VCaP (cell line): ENCODE measurements at regions not wholly inside any gene's neighbourhood (a gene's known extent, or its start where the extent isn't known, plus 50 kb on each side); places are given as distances from the start of the nearest gene placed in this dataset.

ENCODE experiments used
- H3K27ac ChIP-seq: fragments of 450-650 bp; 2 replicates; pipeline ENCODE4 v1.5.1; 2017
- TF ChIP-seq, protein P1 (sequence below): fragments of 450-650 bp; conservative IDR thresholded peaks from 2 replicates; pipeline ENCODE4 v1.5.1; 2017; ENCODE audit warnings: mild to moderate bottlenecking, moderate library complexity

DNA sequence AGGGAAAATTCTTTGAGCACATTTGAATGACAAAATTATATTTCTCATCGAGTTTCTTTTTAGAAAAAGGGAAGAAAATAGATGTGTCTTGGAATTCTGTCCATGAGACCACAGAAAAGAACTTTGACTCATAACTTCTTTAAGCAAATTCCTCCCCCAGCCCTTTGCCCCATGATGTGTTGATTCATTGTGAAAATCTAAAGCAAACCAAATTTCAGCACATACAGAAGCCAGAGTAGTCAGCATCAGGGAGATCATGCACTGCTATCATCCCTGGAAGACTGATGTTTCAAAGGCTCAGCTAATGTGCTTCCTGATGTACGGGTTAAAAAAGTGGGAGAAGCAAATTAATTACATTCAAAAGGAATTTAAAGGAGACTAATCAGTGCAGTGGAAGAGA, 159.7 kb downstream of the FAT3 start:
- TF ChIP-seq, protein P1, sequence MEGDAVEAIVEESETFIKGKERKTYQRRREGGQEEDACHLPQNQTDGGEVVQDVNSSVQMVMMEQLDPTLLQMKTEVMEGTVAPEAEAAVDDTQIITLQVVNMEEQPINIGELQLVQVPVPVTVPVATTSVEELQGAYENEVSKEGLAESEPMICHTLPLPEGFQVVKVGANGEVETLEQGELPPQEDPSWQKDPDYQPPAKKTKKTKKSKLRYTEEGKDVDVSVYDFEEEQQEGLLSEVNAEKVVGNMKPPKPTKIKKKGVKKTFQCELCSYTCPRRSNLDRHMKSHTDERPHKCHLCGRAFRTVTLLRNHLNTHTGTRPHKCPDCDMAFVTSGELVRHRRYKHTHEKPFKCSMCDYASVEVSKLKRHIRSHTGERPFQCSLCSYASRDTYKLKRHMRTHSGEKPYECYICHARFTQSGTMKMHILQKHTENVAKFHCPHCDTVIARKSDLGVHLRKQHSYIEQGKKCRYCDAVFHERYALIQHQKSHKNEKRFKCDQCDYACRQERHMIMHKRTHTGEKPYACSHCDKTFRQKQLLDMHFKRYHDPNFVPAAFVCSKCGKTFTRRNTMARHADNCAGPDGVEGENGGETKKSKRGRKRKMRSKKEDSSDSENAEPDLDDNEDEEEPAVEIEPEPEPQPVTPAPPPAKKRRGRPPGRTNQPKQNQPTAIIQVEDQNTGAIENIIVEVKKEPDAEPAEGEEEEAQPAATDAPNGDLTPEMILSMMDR, result no peak

DNA sequence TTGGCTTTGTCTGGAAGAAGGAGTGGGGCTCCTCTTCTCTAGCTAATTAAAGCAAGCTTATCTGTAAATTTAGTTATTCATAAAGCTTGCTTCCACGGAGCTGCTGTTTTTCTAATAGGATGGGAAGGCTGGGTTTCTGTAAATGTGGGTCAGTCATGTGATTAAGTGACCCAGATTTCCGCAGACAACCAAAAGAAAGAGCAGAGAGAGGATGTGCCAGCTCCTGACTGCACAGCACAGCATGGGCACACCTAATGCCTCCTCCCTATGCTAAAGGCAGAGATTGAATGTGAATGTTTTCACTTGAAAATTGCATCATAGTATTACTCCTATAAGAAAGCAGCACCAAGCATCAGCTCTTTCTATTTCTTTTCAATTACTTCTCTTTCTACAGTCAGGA, 160.2 kb downstream of the FAT3 start:
- TF ChIP-seq, protein P1, result no peak
- H3K27ac ChIP-seq, result no peak overlapping the region

More for the DNA sequence above, 159.7 kb downstream of the FAT3 start:
- no peak overlapping the region for H3K27ac ChIP-seq

DNA sequence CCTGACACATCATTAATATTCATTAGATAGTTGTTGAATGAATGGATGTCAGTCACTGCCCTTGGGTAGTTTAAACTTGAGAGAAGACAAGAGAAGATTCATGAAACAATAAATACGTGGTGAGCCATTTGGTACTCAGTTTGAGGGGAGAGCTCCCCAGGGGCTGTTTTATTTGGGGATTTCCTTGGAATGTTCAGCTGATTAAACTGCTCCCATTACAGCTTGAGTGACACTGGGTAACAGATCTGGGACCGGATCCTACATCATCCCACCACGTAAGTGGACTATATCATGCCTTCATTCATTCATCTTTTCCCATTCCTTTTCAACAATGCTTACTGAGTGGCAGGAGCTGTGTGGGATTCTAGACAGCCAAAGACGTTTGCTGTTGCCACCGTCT, 162.0 kb downstream of the FAT3 start:
- H3K27ac ChIP-seq, result no peak overlapping the region

DNA sequence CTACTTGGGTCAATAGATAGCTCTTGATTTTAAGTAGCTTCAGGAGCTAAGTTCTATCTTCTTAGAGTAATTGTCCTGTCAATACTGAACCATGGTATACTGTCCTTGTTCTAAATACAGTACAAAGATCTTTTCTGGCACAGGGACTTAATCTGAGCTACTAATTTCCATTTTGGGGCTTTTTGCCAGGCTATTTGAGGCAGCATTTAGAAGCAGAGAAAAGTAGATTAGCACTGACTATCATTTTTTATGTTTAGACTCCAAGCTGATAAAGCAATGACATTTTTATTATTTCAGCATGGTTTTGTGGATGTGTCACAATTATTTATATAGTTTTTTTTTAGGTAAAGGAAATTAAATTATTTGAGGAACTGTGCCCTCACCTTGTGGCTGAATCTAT, 163.2 kb downstream of the FAT3 start:
- no peak overlapping the region for H3K27ac ChIP-seq
- TF ChIP-seq, protein P1, result no peak

More for the DNA sequence above, 162.0 kb downstream of the FAT3 start:
- TF ChIP-seq, protein P1, result no peak

DNA sequence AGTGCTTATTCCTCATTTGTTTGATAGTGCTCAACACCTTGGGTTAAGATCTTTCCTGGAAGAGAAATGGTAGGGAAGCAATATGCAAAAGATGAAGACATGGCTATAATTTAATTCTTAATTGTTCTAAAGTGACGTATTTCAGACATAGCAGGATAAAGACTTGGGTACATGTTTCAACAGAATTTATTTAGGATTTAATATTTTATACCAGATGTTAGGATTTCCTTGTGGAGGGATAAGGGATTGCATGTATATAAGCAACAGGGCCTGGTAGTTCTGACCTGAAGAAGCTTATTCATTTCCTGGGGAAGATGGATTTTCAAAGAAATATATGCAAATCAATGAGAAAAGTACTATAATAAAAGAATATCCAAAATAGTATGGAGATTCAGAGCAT, 163.8 kb downstream of the FAT3 start:
- H3K27ac ChIP-seq, result no peak overlapping the region
- TF ChIP-seq, protein P1, result no peak; the same call in 1 of the 2 replicates

DNA sequence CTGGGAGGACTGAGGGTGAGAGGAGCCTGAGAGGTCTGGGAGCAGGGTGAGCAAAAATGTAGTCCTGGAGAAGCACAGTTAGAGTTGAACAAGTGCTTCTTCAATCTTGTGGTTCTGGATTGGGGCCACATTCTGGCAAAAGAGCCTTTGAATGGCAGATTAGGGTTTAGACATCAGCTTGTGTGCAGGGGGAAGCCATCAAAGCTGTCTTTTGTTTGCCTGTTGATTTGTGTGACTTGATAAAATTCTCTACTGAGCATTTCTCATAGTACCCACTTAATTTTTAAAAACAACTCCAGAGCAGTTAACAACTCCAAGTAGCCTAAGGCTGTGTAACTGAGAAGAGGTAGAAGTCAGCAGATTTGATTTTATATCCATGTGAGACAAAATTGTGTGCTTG, 166.2 kb downstream of the FAT3 start:
- TF ChIP-seq, protein P1, result no peak
- H3K27ac ChIP-seq, result no peak overlapping the region

DNA sequence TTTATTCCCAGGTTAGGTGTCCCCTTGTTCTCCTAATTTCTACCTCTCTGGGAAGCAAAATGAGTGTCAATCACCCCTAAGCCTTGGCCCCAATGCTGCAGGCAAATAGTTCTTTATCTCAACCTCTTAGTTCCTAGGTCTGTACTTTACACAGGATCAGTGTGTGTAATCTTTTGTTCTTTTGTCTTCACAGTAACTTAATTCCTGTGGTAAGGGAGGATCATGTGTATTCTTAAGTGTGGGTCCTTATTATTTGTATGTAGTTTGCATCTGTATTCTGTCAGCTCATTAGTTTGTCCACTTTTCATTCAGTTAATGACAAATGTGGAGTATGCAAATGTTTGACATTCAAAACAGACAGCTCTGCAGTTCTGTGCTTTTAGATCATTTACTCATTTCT, 166.7 kb downstream of the FAT3 start:
- TF ChIP-seq, protein P1, result no peak
- H3K27ac ChIP-seq, result no peak overlapping the region

DNA sequence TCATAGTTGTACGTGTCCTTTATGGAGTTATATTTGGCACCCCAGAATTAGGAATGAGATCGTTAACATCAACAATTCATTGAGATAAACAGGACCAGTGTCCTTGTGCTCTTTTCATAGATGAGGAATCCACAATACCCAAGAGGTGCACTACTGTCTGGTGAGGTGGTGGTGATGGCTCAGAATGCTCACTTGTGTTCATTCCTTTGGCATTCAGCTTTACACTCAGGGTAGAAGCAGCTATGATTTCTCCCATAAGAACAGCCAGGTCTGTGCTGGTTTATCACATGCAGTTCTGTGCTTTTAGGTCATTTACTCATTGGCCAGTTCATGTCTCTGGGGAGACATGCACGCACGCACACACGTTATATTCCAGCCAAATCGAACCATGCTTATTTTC, 167.2 kb downstream of the FAT3 start:
- H3K27ac ChIP-seq, result no peak overlapping the region

More for the DNA sequence above, 167.2 kb downstream of the FAT3 start:
- TF ChIP-seq, protein P1, result no peak
